ENCODE measurements at regions not wholly inside any gene's neighbourhood (a gene's known extent, or its start where the extent isn't known, plus 50 kb on each side); places are given as distances from the start of the nearest gene placed in this dataset.

GRCh38 chr7:30213637-30214036 is 70.8 kb upstream of the ZNRF2 start:
- ChIA-PET RAD21 (ENCODE audit: low non-redundant PET in 1 of 2, low total read pairs in 2 of 2, uncharacterized antibody in 2 of 2, unreplicated experiment in 2 of 2) (no interaction called here), POLR2A (no interaction called here), CTCF (no interaction called here)
- Histone ChIP-seq H3K4me2 (ENCODE audit: low read length) (no peak overlapping the region), H3K9me2 (ENCODE audit: insufficient read depth) (no peaks in the 10 kb centered on the region), H3K4me1 (ENCODE audit: control insufficient read depth in 1 of 2, insufficient read depth in 2 of 2, low read length in 2 of 2) (no peaks in the 10 kb centered on the region), H3K27ac (ENCODE audit: low read depth, low read length) (no peak overlapping the region), H3K4me3 (replicated peaks in 1 of 2; ENCODE audit: low read depth in 1 of 2, low read length in 2 of 2) (no peak overlapping the region), H2AFZ (ENCODE audit: low read depth, low read length, poor library complexity, severe bottlenecking) (no peak overlapping the region), H3K9ac (ENCODE audit: low read length) (no peak overlapping the region), H3K27me3 (ENCODE audit: insufficient read depth, low read length) (no peaks in the 10 kb centered on the region), H4K20me1 (ENCODE audit: insufficient read depth) (no peaks in the 10 kb centered on the region), H3K79me2 (ENCODE audit: insufficient read depth, low read length) (no peaks in the 10 kb centered on the region), H3K9me3 (ENCODE audit: control insufficient read depth in 1 of 2, insufficient read depth in 1 of 2, low read depth in 1 of 2, low read length in 2 of 2) (no peaks in the 10 kb centered on the region), H3K36me3 (ENCODE audit: control insufficient read depth in 1 of 2, insufficient read depth in 2 of 2, low read length in 2 of 2) (no peaks in the 10 kb centered on the region)
- intact Hi-C loops (cut with micrococcal nuclease): no loop called here
- no peak for DNase-seq (ENCODE audit: low read depth, low spot score)
- no peak for ATAC-seq
- TF ChIP-seq SIN3A (IDR thresholded peaks at IDR 0.05; ENCODE audit: low read depth): no peak
- TF ChIP-seq JUND (IDR thresholded peaks at IDR 0.05): no peak
- TF ChIP-seq EGR1 (IDR thresholded peaks at IDR 0.05; ENCODE audit: low read depth): no peak
- TF ChIP-seq ZBTB33 (IDR thresholded peaks at IDR 0.05; ENCODE audit: extremely low read depth, insufficient replicate concordance, low read length): no peak
- no peak for TF ChIP-seq MAX (IDR thresholded peaks at IDR 0.05)
- TF ChIP-seq TCF7L2 (IDR thresholded peaks at IDR 0.05; ENCODE audit: borderline replicate concordance, extremely low read depth, insufficient read depth, insufficient read length): no peak
- TF ChIP-seq CBX3 (IDR thresholded peaks at IDR 0.05; ENCODE audit: low read depth): no peak
- TF ChIP-seq POLR2A (IDR thresholded peaks at IDR 0.05; ENCODE audit: borderline replicate concordance, extremely low read depth, insufficient read depth, insufficient read length): no peak
- no TSS peak for BruUV-seq (replicated peaks)

- TF ChIP-seq EZH2phosphoT487 (IDR thresholded peaks at IDR 0.05; ENCODE audit: borderline replicate concordance): no peak
- no peak for TF ChIP-seq POLR2AphosphoS5 (IDR thresholded peaks at IDR 0.05; ENCODE audit: low read depth, low read length)
- no peak for TF ChIP-seq SRF (IDR thresholded peaks at IDR 0.05; ENCODE audit: low read depth)
- TF ChIP-seq TCF7L2 (IDR thresholded peaks at IDR 0.05; ENCODE audit: borderline replicate concordance, extremely low read depth, insufficient read depth, insufficient read length): no peak
- H3K9ac ChIP-seq (ENCODE audit: low read length): no peak overlapping the region
- H3K79me2 ChIP-seq (ENCODE audit: insufficient read depth, low read length): no peaks in the 10 kb centered on the region
- ChIA-PET CTCF (no interaction called here), RAD21 (ENCODE audit: low non-redundant PET in 1 of 2, low total read pairs in 2 of 2, uncharacterized antibody in 2 of 2, unreplicated experiment in 2 of 2) (no interaction called here), POLR2A (no interaction called here)
- ATAC-seq: no peak
- no peak overlapping the region for H3K27ac ChIP-seq (ENCODE audit: low read depth, low read length)
- no peaks in the 10 kb centered on the region for H3K36me3 ChIP-seq (ENCODE audit: control insufficient read depth in 1 of 2, insufficient read depth in 2 of 2, low read length in 2 of 2)
- no peak for DNase-seq (ENCODE audit: low read depth, low spot score)
- BruUV-seq (replicated peaks): no TSS peak
- no peak overlapping the region for H3K4me3 ChIP-seq (replicated peaks in 1 of 2; ENCODE audit: low read depth in 1 of 2, low read length in 2 of 2)
- no peaks in the 10 kb centered on the region for H3K9me2 ChIP-seq (ENCODE audit: insufficient read depth)
- H3K4me2 ChIP-seq (ENCODE audit: low read length): no peak overlapping the region
- H3K27me3 ChIP-seq (ENCODE audit: insufficient read depth, low read length): no peaks in the 10 kb centered on the region
- H4K20me1 ChIP-seq (ENCODE audit: insufficient read depth): no peaks in the 10 kb centered on the region
- no peaks in the 10 kb centered on the region for H3K4me1 ChIP-seq (ENCODE audit: control insufficient read depth in 1 of 2, insufficient read depth in 2 of 2, low read length in 2 of 2)
- intact Hi-C loops (cut with micrococcal nuclease): no loop called here
- no peaks in the 10 kb centered on the region for H3K9me3 ChIP-seq (ENCODE audit: control insufficient read depth in 1 of 2, insufficient read depth in 1 of 2, low read depth in 1 of 2, low read length in 2 of 2)
- H2AFZ ChIP-seq (ENCODE audit: low read depth, low read length, poor library complexity, severe bottlenecking): no peak overlapping the region
Measured at GRCh38 chr7:30214651-30215137, 69.7 kb upstream of the ZNRF2 start.
